Large intestine (tissue), 3 donors: ENCODE measurements at regions not wholly inside any gene's neighbourhood (a gene's known extent, or its start where the extent isn't known, plus 50 kb on each side); places are given as distances from the start of the nearest gene placed in this dataset.

Experiments
- DNase-seq, 2 donors: peaks; one replicate each; pipeline versions ENCODE4 v3.0.0 to v3.0.0-alpha.2; 2013
- H3K27ac ChIP-seq: one replicate; pipeline ENCODE4 v1.5.1; 2013; ENCODE audit warnings: low read length
- H3K27me3 ChIP-seq: 2 replicates; pipeline ENCODE4 v1.6.1; 2013; ENCODE audit warnings: low read length; ENCODE audit not compliant: control insufficient read depth, insufficient read depth
- H3K36me3 ChIP-seq: 2 replicates; pipeline ENCODE4 v1.6.1; 2013; ENCODE audit warnings: low read length; ENCODE audit not compliant: control insufficient read depth, insufficient read depth
- H3K4me1 ChIP-seq: one replicate; pipeline ENCODE4 v1.6.1; 2013; ENCODE audit warnings: low read length; ENCODE audit not compliant: control insufficient read depth, insufficient read depth
- H3K4me3 ChIP-seq: one replicate; pipeline ENCODE4 v1.5.1; 2013; ENCODE audit warnings: low read length
- H3K9me3 ChIP-seq: one replicate; pipeline ENCODE4 v1.6.1; 2013; ENCODE audit warnings: mild to moderate bottlenecking, low read depth, low read length, moderate library complexity; ENCODE audit not compliant: control insufficient read depth
- WGBS: methylation state at CpG from one replicate; pipeline ENCODE4 v1.1.5; 2013; ENCODE audit warnings: low lambda C conversion rate; ENCODE audit not compliant: insufficient coverage; 5-methylcytosine and 5-hydroxymethylcytosine counted together

- Histone ChIP-seq H3K36me3 (no peaks in the 10 kb centered on the region), H3K9me3 (peaks cover 5% of the 10 kb centered on the region), H3K27ac (no peak overlapping the region), H3K4me3 (no peak overlapping the region), H3K4me1 (peaks cover 13% of the 10 kb centered on the region), H3K27me3 (peaks cover 23% of the 10 kb centered on the region)
- DNase-seq, result no peak
- WGBS, result 90% methylated on average over 4 of the region's 29 CpGs
Measured at GRCh38 chr4:1565598-1566295, 118.4 kb downstream of the FAM53A start.

- peaks cover 5% of the 10 kb centered on the region for H3K9me3 ChIP-seq
- no peak overlapping the region for H3K4me3 ChIP-seq
- H3K27ac ChIP-seq, result no peak overlapping the region
- H3K4me1 ChIP-seq, result peaks cover 13% of the 10 kb centered on the region
- no peaks in the 10 kb centered on the region for H3K36me3 ChIP-seq
- WGBS, result no CpG with 5 or more reads among the region's 21 CpGs
- DNase-seq, result no peak
- peaks cover 23% of the 10 kb centered on the region for H3K27me3 ChIP-seq
Measured at GRCh38 chr4:1564535-1565375, 119.4 kb downstream of the FAM53A start.

- peaks cover 23% of the 10 kb centered on the region for H3K27me3 ChIP-seq
- peaks cover 13% of the 10 kb centered on the region for H3K4me1 ChIP-seq
- H3K4me3 ChIP-seq, result no peak overlapping the region
- no peak for DNase-seq
- H3K9me3 ChIP-seq, result peaks cover 5% of the 10 kb centered on the region
- no peaks in the 10 kb centered on the region for H3K36me3 ChIP-seq
- no peak overlapping the region for H3K27ac ChIP-seq
- no CpG with 5 or more reads among the region's 20 CpGs for WGBS
Measured at GRCh38 chr4:1563768-1564485, 120.2 kb downstream of the FAM53A start.

- H3K36me3 ChIP-seq, result no peaks in the 10 kb centered on the region
- H3K4me1 ChIP-seq, result peaks cover 13% of the 10 kb centered on the region
- H3K27ac ChIP-seq, result no peak overlapping the region
- no CpG with 5 or more reads among the region's 9 CpGs for WGBS
- H3K4me3 ChIP-seq, result no peak overlapping the region
- H3K9me3 ChIP-seq, result peaks cover 5% of the 10 kb centered on the region
- no peak for DNase-seq
- peaks cover 23% of the 10 kb centered on the region for H3K27me3 ChIP-seq
Measured at GRCh38 chr4:1563241-1563640, 120.9 kb downstream of the FAM53A start.

- DNase-seq, result no peak
- Histone ChIP-seq H3K27me3 (peaks cover 23% of the 10 kb centered on the region), H3K4me1 (peaks cover 10% of the 10 kb centered on the region), H3K4me3 (no peak overlapping the region), H3K27ac (no peak overlapping the region), H3K36me3 (no peaks in the 10 kb centered on the region), H3K9me3 (peaks cover 5% of the 10 kb centered on the region)
- no CpG with 5 or more reads among the region's 12 CpGs for WGBS
Measured at GRCh38 chr4:1562771-1563170, 121.3 kb downstream of the FAM53A start.

- Histone ChIP-seq H3K27ac (no peak overlapping the region), H3K27me3 (peaks cover 23% of the 10 kb centered on the region), H3K9me3 (peaks cover 5% of the 10 kb centered on the region), H3K4me3 (no peak overlapping the region), H3K36me3 (no peaks in the 10 kb centered on the region), H3K4me1 (peaks cover 6% of the 10 kb centered on the region)
- no CpG with 5 or more reads among the region's 19 CpGs for WGBS
- DNase-seq, result no peak
Measured at GRCh38 chr4:1562371-1562770, 121.7 kb downstream of the FAM53A start.

- Histone ChIP-seq H3K36me3 (no peaks in the 10 kb centered on the region), H3K27ac (no peak overlapping the region), H3K4me3 (no peak overlapping the region), H3K4me1 (no peaks in the 10 kb centered on the region), H3K27me3 (peaks cover 32% of the 10 kb centered on the region), H3K9me3 (peaks cover 5% of the 10 kb centered on the region)
- 100% methylated on average over 2 of the region's 26 CpGs for WGBS
- no peak for DNase-seq
Measured at GRCh38 chr4:1561286-1561990, 122.7 kb downstream of the FAM53A start.

GRCh38 chr4:1559896-1560650, 124.0 kb downstream of the FAM53A start:
- Histone ChIP-seq H3K27ac (no peak overlapping the region), H3K27me3 (peaks cover 36% of the 10 kb centered on the region), H3K9me3 (no peaks in the 10 kb centered on the region), H3K36me3 (no peaks in the 10 kb centered on the region), H3K4me3 (no peak overlapping the region), H3K4me1 (no peaks in the 10 kb centered on the region)
- no CpG with 5 or more reads among the region's 40 CpGs for WGBS
- DNase-seq, result no peak

GRCh38 chr4:1558205-1558604, 125.9 kb downstream of the FAM53A start:
- Histone ChIP-seq H3K36me3 (no peaks in the 10 kb centered on the region), H3K27me3 (peaks cover 35% of the 10 kb centered on the region)
- WGBS, result no CpG with 5 or more reads among the region's 10 CpGs

More at GRCh38 chr4:1558205-1558604, 125.9 kb downstream of the FAM53A start:
- Histone ChIP-seq H3K4me1 (no peaks in the 10 kb centered on the region), H3K27ac (no peak overlapping the region), H3K9me3 (no peaks in the 10 kb centered on the region), H3K4me3 (no peak overlapping the region)
- DNase-seq, result no peak
